GM12874 (cell line): ENCODE measurements at regions not wholly inside any gene's neighbourhood (a gene's known extent, or its start where the extent isn't known, plus 50 kb on each side); places are given as distances from the start of the nearest gene placed in this dataset.

Source experiments
- TF ChIP-seq, protein P1 (sequence below): IDR thresholded peaks from 2 replicates; pipeline ENCODE4 v1.5.1; 2011; ENCODE audit warnings: low read depth, mild to moderate bottlenecking, control low read depth, low read length, moderate library complexity; ENCODE audit not compliant: insufficient read depth

DNA sequence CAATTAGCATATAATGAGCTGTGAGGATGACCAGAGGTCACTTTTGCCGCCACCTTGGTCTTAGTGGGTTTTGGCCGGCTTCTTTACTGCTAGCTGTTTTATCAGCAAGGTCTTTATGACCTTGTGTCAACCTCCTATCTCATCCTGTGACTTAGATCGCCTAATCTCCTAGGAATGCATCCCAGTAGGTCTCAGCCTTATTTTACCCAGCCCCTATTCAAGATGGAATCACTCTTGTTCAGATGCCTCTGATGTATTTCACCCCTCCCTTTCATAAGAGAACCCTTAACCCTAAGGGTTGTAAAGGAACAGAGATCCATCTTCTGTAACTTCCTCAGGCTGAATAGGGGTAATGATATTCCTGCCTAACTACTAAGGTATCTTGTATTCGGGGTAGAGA, 58.9 kb upstream of the PALMD start:
- TF ChIP-seq, protein P1, sequence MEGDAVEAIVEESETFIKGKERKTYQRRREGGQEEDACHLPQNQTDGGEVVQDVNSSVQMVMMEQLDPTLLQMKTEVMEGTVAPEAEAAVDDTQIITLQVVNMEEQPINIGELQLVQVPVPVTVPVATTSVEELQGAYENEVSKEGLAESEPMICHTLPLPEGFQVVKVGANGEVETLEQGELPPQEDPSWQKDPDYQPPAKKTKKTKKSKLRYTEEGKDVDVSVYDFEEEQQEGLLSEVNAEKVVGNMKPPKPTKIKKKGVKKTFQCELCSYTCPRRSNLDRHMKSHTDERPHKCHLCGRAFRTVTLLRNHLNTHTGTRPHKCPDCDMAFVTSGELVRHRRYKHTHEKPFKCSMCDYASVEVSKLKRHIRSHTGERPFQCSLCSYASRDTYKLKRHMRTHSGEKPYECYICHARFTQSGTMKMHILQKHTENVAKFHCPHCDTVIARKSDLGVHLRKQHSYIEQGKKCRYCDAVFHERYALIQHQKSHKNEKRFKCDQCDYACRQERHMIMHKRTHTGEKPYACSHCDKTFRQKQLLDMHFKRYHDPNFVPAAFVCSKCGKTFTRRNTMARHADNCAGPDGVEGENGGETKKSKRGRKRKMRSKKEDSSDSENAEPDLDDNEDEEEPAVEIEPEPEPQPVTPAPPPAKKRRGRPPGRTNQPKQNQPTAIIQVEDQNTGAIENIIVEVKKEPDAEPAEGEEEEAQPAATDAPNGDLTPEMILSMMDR, result no peak

DNA sequence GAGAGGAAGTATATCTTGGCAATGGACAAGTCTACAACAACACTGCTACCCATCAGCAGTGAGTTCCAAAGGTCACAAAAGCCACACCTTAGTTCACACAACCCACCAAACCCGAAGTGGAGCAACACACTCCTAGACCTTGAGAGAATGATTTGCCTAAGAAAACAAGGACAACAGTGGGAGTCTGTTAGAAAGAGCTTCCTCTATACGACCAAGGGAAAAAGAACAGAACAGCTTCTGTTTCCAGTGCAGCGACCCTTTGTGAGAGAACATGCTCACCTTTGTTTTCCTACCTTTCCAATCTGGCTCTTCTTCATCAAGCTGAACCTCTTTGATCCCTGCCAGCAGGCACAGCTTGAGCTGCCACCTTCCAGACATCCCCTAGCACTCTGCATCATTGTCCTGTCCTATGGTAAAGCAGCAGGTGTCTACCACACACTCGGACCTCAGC, 56.7 kb upstream of the PALMD start:
- TF ChIP-seq, protein P1, result no peak

DNA sequence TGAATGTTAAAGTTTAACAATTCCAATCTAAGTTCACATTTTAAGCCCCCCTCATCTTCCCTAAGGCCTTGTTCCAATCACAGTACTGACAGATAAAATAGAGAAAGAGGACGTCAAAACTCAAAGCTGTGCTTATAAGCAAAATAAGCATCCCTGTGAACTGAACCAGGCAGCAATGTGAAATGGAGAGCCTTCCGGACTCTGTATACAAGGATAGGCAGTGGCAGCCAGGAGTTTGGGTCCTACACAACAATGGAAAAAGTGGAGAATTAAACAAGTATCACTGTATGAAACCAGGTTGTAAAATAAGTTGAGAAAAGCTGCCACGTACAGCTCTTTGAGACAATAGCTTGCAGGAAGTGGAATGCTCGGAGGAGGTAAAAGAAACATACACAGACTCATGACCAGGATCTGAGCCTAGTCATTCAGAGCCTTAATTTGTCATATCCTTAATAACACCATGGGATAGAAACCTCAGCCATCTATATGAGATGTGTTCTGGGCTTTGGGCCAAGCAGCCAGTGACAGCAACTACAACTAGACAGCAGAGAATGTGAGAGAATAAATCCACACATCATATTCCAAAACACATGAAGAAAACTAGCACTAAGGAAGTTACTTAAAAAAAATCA, 55.2 kb upstream of the PALMD start:
- TF ChIP-seq, protein P1, result no peak

DNA sequence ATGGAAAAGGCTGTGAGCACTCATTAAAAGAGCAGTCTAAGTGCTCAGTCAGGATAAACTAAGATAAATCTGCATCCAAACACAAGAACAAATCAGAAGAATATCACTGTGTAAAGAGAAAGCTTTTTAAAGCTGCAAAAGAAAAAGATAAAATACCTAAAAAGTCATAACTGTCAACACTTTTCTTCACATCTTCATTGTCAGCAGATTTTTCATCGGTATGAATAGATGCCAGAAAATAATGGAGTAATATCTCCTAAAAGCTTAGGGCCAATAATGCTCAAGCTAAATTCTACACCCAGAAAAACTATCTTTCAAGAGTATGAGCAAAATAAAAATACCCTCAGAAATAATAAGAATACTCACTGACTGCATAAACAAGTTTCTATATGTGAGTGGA, 54.0 kb upstream of the PALMD start:
- TF ChIP-seq, protein P1, result no peak

DNA sequence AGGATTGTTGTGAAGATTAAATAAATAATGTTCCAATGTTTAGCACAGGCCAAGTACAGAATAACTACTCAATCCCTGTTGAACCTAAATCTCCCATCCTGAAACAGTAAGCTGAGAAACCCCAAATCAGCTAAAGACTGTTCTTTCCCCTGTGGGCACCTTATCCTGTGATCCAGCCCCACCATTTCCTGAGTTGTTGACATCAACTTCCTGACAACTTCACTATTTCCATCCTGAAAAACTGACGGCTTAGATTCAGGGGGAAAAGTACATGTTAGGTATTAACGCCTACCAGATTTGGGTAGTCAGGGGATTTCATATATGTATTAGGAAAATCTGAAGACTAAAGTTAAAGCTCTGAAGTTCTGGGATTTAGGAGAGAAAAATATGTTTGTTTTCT, 51.7 kb upstream of the PALMD start:
- TF ChIP-seq, protein P1, result no peak

GRCh38 chr1:99595041-99595440, 50.9 kb upstream of the PALMD start:
- TF ChIP-seq, protein P1, result no peak

- TF ChIP-seq, protein P1, result no peak
Measured at GRCh38 chr1:99595441-99595840, 50.5 kb upstream of the PALMD start.
